HG03159 (cell line): ENCODE measurements at regions not wholly inside any gene's neighbourhood (a gene's known extent, or its start where the extent isn't known, plus 50 kb on each side); places are given as distances from the start of the nearest gene placed in this dataset.
"Not testable (repeated sequence)": the region's sequence is repeated elsewhere in the genome, so short reads cannot be mapped to it uniquely, and the experiment has no call there.

Experiments
- ATAC-seq: cut with Tn5 transposase; IDR thresholded peaks from one replicate; pipeline ENCODE4 v1.9.1; 2021; ENCODE audit warnings: mild to moderate bottlenecking, moderate library complexity; ENCODE audit not compliant: unreplicated experiment

- no peak for ATAC-seq
Observed at GRCh38 chr18:47682876-47683275, 247.6 kb downstream of the SMAD2 start.

DNA sequence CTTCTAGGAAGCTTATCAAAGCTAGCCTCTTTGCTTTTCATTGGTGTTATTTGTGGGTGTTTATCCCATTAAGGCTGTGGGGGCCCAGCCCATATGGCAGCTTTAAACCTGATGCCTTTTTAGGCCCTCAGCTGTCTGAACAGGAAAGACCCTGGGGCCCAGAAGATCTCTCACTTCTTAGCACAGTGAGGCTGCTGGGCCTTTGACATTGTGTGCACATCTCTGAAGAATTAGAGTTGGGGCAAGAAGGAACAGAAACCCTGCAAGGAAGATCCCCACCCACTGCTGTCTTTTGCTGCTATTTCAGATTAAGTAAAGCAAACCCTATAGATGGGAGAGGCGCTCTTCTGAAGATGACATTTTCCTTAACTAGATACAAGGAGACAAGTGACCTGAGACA, 250.0 kb downstream of the SMAD2 start:
- peak; percentile 82 for ATAC-seq

- no peak for ATAC-seq
Observed at GRCh38 chr18:47679864-47680263, 250.6 kb downstream of the SMAD2 start.

DNA sequence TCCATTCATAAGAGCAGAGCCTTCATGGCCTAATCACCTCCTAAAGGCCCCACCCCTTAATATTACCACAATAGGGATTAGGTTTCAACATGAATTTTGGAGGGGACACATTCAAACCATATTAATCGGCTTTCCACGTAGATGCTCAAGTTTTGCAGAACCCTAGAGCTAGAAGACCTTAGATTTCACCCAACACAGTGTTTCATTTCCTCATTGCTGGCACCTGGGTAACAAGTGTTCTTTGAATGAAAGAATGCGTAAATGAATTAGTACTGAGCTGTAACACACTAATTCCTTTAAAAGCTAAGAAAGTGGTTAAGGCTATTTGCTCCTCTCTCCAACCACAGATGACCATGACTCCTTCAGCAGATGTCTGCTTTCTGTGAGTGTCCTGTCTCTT, 252.5 kb downstream of the SMAD2 start:
- ATAC-seq, result no peak

DNA sequence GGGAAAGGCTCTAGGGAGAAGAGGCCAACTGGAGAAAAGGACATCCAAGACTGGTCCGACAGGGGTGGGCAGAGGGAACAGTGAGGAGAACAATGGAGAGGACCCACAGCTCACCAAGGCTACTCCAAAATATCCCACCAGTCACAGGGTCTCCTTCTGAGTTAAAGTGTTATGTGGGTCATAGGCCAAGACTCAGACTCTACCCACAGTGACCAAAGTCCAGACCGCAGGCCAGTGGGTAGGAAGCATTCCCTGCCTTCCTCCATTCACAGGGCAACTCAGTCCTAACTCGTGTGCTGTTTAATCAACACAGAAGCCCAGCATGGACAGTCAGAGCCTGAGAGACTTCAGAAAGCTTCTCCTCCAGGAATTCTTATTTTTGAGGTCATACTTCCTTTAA, 260.6 kb downstream of the SMAD2 start:
- ATAC-seq, result no peak

GRCh38 chr18:47658498-47658897, 272.0 kb downstream of the SMAD2 start:
- ATAC-seq, result no peak

DNA sequence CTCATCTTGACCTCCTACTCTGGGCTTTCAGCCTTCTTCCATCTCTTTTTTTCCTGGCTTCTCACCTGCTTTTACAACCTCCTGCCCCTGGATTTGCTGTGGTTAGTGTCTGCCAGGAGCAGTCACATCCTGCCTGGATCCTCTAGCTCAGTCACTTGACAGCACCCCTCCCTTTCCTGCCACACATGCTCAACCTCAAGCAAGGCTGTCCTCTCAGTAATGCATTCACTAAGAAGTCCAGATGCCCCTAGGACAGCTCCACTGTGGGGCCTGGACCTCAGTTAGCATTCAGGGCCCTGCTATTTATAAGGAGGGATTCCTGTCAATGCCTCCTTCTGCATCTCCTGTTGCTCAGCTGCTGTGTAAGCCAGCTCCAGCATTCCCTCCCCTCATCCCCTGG, 275.5 kb downstream of the SMAD2 start:
- no peak for ATAC-seq

- ATAC-seq, result no peak
Observed at GRCh38 chr18:47644896-47645295, 285.6 kb downstream of the SMAD2 start.

- not testable (repeated sequence) for ATAC-seq
Observed at GRCh38 chr18:47637551-47637950, 292.9 kb downstream of the SMAD2 start.

DNA sequence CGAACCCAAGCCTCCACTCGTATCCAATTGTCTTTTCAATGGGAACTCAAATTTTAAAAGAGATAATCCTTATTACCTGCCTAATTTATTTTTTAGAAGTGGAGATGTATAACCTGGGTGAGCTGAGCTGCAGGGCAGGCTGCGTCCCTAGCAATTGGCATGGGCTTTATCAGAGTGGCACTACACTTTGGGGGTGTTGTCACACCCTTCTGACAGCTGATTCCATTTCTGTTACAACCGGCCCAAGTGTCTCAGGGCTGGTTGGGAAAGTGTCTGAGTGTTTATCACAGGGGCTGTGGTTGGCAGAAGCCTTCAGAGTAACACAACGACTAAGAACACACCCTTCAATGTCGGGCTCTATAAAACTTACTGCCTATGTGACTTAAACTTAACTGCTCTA, 295.0 kb downstream of the SMAD2 start:
- no peak for ATAC-seq

- no peak for ATAC-seq
Observed at GRCh38 chr18:47632970-47633635, 297.4 kb downstream of the SMAD2 start.

DNA sequence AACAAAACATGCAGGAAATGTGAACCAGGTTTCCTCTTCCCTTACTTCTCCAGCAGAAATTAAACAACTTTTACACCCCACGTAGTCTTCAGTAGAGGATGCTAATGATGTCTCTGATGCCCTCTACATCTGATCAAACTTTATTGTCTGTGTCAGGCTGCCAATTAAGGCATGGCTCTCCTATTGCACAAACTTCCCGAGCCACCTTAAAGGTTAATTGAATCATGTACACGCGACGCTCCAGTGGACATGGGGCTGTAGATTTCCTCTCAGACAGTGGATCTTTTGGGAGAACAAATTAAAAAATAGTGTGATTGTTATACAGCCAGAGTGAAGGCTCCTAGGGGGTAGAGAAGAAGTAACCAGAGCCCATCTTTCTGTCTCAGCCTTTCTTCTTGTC, 301.6 kb downstream of the SMAD2 start:
- no peak for ATAC-seq

GRCh38 chr18:47628240-47628781, 302.1 kb downstream of the SMAD2 start:
- no peak for ATAC-seq

DNA sequence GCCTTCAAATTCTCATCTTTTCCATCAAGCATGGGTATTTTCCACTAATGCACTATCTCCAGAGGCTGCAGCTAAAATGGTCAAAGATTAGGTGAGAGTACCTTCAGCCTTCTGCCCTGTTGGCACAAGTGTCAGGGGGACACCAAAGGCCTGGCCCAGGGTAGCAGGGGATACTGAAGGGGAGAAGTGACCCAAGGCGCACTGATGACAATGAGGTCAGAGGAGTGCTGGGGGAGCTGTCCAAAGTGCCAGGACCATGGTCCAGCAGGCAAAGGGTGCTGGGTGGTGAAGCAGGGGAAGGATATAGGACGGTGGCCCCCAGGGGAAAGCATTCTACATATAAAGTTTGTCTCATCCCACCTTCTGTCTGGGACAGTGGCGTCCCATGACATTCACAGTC, 303.4 kb downstream of the SMAD2 start:
- ATAC-seq, result no peak

DNA sequence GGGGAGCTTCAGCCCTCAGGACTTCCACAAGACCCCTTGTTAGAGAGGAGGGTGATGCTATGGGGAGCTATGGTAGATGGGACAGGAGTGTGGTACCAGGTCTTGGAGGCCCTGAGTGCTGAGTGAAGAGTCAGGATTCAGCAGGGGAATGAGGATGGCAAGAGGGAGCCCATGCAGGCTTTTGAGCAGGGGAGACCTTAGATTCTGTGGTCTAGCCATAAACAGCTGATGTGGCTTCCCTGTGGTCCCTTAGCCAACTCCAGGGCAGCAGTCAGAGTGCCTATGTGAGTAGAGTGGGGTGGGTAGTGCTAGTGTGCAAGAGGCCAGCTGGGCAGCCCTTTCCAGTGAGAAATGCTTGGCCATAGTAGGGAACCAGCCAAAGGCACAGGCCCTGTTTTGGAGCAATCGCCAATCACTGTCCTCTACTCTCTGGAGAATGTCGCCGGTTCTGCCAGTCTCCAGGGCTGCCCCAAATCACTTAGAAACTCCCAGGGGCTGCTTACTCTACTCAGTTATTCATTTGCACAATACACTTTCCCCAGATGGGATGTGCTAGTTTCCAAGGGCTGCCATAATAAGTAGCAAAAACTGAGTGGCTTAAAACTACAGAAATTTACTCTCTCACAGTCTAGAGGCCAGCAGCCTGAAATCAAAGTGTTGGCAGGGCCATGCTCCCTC, 310.5 kb downstream of the SMAD2 start:
- no peak for ATAC-seq

DNA sequence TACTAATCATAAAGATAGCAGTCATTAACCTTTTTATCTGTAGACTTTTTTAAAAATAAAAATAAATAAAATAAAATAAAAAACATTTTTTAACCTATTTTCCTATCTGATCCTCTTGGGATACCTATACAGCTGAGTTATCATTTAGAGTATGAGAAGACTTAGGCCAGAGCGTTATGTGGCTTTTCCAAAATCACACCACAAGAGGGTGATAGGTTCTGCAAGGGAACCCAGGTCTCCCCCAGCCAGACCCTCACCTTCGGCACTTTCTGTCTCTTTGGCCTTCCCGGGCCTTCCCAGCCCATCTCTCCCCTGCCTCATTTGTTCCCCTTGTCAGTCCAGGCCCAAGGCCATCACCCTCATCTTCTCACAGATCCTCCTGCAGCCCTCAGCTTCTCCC, 311.7 kb downstream of the SMAD2 start:
- no peak for ATAC-seq

DNA sequence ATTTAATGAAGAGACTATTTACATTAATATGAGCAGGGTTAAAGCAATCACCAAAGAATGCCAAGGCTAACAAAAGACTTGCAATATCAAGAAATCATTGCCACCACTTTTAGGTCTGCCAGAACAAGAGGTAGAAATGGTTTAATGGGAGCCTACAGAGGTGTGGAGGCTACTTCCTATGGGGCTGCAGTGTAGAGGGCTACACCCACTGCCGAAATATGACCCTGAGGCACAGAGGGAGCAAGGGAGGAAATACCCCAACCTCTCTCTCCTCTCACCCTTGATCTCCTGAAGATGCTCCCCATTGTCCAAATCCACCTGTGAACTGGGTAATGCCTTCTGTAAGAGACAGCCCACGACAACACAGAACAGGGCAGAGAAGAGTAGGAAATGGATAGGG, 315.4 kb downstream of the SMAD2 start:
- no peak for ATAC-seq

GRCh38 chr18:47613929-47614328, 316.5 kb downstream of the SMAD2 start:
- ATAC-seq, result no peak

- no peak for ATAC-seq
Observed at GRCh38 chr18:47611649-47612048, 318.8 kb downstream of the SMAD2 start.

- no peak for ATAC-seq
Observed at GRCh38 chr18:47606526-47606925, 323.9 kb downstream of the SMAD2 start.

GRCh38 chr18:47605093-47605492, 325.4 kb downstream of the SMAD2 start:
- no peak for ATAC-seq

DNA sequence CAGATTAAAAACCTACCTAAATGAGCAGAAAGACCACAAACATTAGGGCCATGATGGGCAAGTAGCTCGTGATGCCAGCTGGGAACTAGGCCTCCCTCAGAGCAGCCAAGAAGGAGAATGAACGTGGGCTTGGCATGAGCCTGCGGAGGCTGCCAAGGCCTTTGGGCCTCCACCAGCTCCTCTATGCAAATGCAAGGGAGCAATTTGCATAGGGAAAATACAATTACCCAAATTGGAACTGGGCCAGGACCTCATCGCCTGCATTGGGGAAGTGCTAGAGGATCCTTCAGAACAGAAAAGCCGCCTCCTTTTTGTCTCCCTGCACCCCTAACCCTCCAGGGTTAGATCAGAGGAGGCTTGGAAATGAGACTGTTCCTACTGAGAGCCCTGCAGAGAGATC, 326.4 kb downstream of the SMAD2 start:
- no peak for ATAC-seq

GRCh38 chr18:47603158-47603557, 327.3 kb downstream of the SMAD2 start:
- no peak for ATAC-seq
